ENCODE measurements at regions not wholly inside any gene's neighbourhood (a gene's known extent, or its start where the extent isn't known, plus 50 kb on each side); places are given as distances from the start of the nearest gene placed in this dataset.

- ChIA-PET CTCF (ENCODE audit: unreplicated experiment) (no interaction called here), POLR2A (no interaction called here)
- Histone ChIP-seq H3K9me2 (ENCODE audit: insufficient read depth, low read length) (no peaks in the 10 kb centered on the region), H3K36me3 (ENCODE audit: insufficient read depth, low read length) (no peaks in the 10 kb centered on the region), H2AFZ (ENCODE audit: low read length) (no peak overlapping the region), H4K20me1 (ENCODE audit: insufficient read depth, low read length) (no peaks in the 10 kb centered on the region), H3K79me2 (ENCODE audit: insufficient read depth, low read depth, low read length) (no peaks in the 10 kb centered on the region), H3K4me2 (ENCODE audit: low read length) (no peak overlapping the region), H3K4me1 (ENCODE audit: insufficient read depth, low read length, poor library complexity, severe bottlenecking) (no peaks in the 10 kb centered on the region), H3K4me3 (ENCODE audit: low read depth, low read length, poor library complexity, severe bottlenecking) (no peak overlapping the region), H3K27ac (ENCODE audit: low read depth, low read length, poor library complexity, severe bottlenecking) (no peak overlapping the region), H3K9me3 (ENCODE audit: low read length) (no peaks in the 10 kb centered on the region)
- TF ChIP-seq, protein P1, sequence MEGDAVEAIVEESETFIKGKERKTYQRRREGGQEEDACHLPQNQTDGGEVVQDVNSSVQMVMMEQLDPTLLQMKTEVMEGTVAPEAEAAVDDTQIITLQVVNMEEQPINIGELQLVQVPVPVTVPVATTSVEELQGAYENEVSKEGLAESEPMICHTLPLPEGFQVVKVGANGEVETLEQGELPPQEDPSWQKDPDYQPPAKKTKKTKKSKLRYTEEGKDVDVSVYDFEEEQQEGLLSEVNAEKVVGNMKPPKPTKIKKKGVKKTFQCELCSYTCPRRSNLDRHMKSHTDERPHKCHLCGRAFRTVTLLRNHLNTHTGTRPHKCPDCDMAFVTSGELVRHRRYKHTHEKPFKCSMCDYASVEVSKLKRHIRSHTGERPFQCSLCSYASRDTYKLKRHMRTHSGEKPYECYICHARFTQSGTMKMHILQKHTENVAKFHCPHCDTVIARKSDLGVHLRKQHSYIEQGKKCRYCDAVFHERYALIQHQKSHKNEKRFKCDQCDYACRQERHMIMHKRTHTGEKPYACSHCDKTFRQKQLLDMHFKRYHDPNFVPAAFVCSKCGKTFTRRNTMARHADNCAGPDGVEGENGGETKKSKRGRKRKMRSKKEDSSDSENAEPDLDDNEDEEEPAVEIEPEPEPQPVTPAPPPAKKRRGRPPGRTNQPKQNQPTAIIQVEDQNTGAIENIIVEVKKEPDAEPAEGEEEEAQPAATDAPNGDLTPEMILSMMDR (conservative IDR thresholded peaks at IDR 0.05; ENCODE audit: low read length) = peak; percentile 42
- no peak for TF ChIP-seq EZH2phosphoT487 (IDR thresholded peaks at IDR 0.05; ENCODE audit: borderline replicate concordance, low read depth, low read length)
- intact Hi-C loops (cut with micrococcal nuclease; ENCODE audit: unreplicated experiment) = no loop called here
- DNase-seq (ENCODE audit: low spot score) = no peak
- BruUV-seq (replicated peaks) = no TSS peak
Measured at GRCh38 chr4:79241846-79242245, 84.0 kb downstream of the NAA11 start.

DNA sequence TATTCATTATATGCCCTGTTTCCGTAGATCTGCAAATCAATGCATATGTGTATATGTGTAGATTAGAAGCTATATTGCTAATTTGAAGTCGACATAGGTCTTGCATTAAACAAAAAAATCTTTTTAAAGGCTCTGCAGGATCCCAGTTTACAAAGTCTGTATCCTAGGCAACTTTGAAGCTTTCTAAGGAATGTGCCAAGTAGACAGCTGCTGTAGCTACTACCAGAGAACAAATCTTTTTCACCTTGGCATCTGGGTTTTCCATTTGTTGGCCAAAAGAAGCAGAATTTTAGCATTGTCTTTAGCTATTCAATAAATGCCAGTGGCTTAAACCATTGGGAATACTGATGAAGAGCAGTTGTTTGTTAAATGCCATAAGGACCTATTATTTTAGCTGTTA lies 88.0 kb downstream of the NAA11 start:
- no peak overlapping the region for H2AFZ ChIP-seq (ENCODE audit: low read length)
- H3K4me3 ChIP-seq (ENCODE audit: low read depth, low read length, poor library complexity, severe bottlenecking) = no peak overlapping the region
- CTCF ChIA-PET (ENCODE audit: unreplicated experiment) = no interaction called here
- TF ChIP-seq, protein P1 (conservative IDR thresholded peaks at IDR 0.05; ENCODE audit: low read length) = no peak
- TF ChIP-seq EZH2phosphoT487 (IDR thresholded peaks at IDR 0.05; ENCODE audit: borderline replicate concordance, low read depth, low read length) = no peak
- no peaks in the 10 kb centered on the region for H3K36me3 ChIP-seq (ENCODE audit: insufficient read depth, low read length)
- no peaks in the 10 kb centered on the region for H4K20me1 ChIP-seq (ENCODE audit: insufficient read depth, low read length)
- no peak for DNase-seq (ENCODE audit: low spot score)
- intact Hi-C loops (cut with micrococcal nuclease; ENCODE audit: unreplicated experiment) = no loop called here
- H3K9me3 ChIP-seq (ENCODE audit: low read length) = no peaks in the 10 kb centered on the region
- H3K4me1 ChIP-seq (ENCODE audit: insufficient read depth, low read length, poor library complexity, severe bottlenecking) = no peaks in the 10 kb centered on the region
- POLR2A ChIA-PET = no interaction called here
- no peaks in the 10 kb centered on the region for H3K79me2 ChIP-seq (ENCODE audit: insufficient read depth, low read depth, low read length)
- BruUV-seq (replicated peaks) = no TSS peak
- no peak overlapping the region for H3K27ac ChIP-seq (ENCODE audit: low read depth, low read length, poor library complexity, severe bottlenecking)
- H3K4me2 ChIP-seq (ENCODE audit: low read length) = no peak overlapping the region
- no peaks in the 10 kb centered on the region for H3K9me2 ChIP-seq (ENCODE audit: insufficient read depth, low read length)

DNA sequence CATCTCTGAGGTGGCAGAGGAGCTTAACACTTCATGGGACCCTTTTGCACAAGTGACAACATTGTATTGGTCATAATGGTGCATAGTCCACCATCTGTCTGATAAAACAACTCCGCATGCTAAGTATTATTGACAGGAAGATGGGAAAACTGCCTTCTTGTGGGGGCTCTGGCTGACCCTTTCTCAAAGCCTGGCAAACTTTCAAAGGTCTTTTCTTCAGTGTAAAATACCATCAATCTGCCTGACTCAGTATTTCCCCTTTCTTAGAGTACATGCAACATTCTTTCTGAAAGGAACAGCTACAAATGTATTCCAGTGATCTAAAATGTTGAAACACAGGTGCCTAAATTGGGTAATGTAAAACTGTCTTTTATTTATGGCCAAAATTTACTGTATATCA lies 89.1 kb downstream of the NAA11 start:
- no peak overlapping the region for H3K4me3 ChIP-seq (ENCODE audit: low read depth, low read length, poor library complexity, severe bottlenecking)
- no peak overlapping the region for H3K4me2 ChIP-seq (ENCODE audit: low read length)
- H3K9me2 ChIP-seq (ENCODE audit: insufficient read depth, low read length) = no peaks in the 10 kb centered on the region
- H3K36me3 ChIP-seq (ENCODE audit: insufficient read depth, low read length) = no peaks in the 10 kb centered on the region
- no TSS peak for BruUV-seq (replicated peaks)
- no peak for TF ChIP-seq EZH2phosphoT487 (IDR thresholded peaks at IDR 0.05; ENCODE audit: borderline replicate concordance, low read depth, low read length)
- TF ChIP-seq, protein P1 (conservative IDR thresholded peaks at IDR 0.05; ENCODE audit: low read length) = no peak
- POLR2A ChIA-PET = interaction anchor here (0.6 to 1.3 kb wide), 2 partner anchors 87 to 903 kb away, joined by 3 to 4 read pairs; no protein-coding TSS in a partner anchor
- CTCF ChIA-PET (ENCODE audit: unreplicated experiment) = no interaction called here
- H4K20me1 ChIP-seq (ENCODE audit: insufficient read depth, low read length) = no peaks in the 10 kb centered on the region
- intact Hi-C loops (cut with micrococcal nuclease; ENCODE audit: unreplicated experiment) = no loop called here
- no peaks in the 10 kb centered on the region for H3K9me3 ChIP-seq (ENCODE audit: low read length)
- H3K27ac ChIP-seq (ENCODE audit: low read depth, low read length, poor library complexity, severe bottlenecking) = no peak overlapping the region
- DNase-seq (ENCODE audit: low spot score) = no peak
- no peak overlapping the region for H2AFZ ChIP-seq (ENCODE audit: low read length)
- no peaks in the 10 kb centered on the region for H3K4me1 ChIP-seq (ENCODE audit: insufficient read depth, low read length, poor library complexity, severe bottlenecking)
- no peaks in the 10 kb centered on the region for H3K79me2 ChIP-seq (ENCODE audit: insufficient read depth, low read depth, low read length)

Data from OCI-LY7 (cell line).